ENCODE measurements at regions not wholly inside any gene's neighbourhood (a gene's known extent, or its start where the extent isn't known, plus 50 kb on each side); places are given as distances from the start of the nearest gene placed in this dataset.

- Histone ChIP-seq H3K9me2 (ENCODE audit: insufficient read depth) (no peaks in the 10 kb centered on the region), H3K79me2 (replicated peaks; ENCODE audit: insufficient read depth) (no peaks in the 10 kb centered on the region), H3K4me1 (ENCODE audit: insufficient read depth) (no peaks in the 10 kb centered on the region), H3K36me3 (ENCODE audit: insufficient read depth) (no peaks in the 10 kb centered on the region), H4K20me1 (replicated peaks; ENCODE audit: insufficient read depth) (no peaks in the 10 kb centered on the region), H2AFZ (no peak overlapping the region), H3K4me2 (no peak overlapping the region), H3K4me3 (no peak overlapping the region), H3F3A (replicated peaks; ENCODE audit: low read depth) (no peaks in the 10 kb centered on the region), H3K27me3 (ENCODE audit: insufficient read depth) (no peaks in the 10 kb centered on the region), H3K27ac (ENCODE audit: low read depth) (no peak overlapping the region)
- DNase-seq (ENCODE audit: low spot score) (peak; percentile 45), ATAC-seq (peak; percentile 83)
- Mint-ChIP-seq H3K4me1 (peaks cover 8% of the 10 kb centered on the region; the same call in 2 of the 3 replicates), H3K4me3 (no peak overlapping the region), H3K36me3 (ENCODE audit: low read depth) (no peaks in the 10 kb centered on the region), H3K27me3 (ENCODE audit: insufficient read depth, low read depth, poor library complexity) (no peaks in the 10 kb centered on the region), H3K27ac (no peak overlapping the region), H3K9me3 (no peaks in the 10 kb centered on the region)
- TF ChIP-seq CTCF (conservative IDR thresholded peaks at IDR 0.05; ENCODE audit: low read depth in 2 of 2), result peak; percentile 27 to 39; a peak in 3 of 4 replicates
- TF ChIP-seq ZNF462 (CRISPR knock-in tag; IDR thresholded peaks at IDR 0.05), result no peak
These were observed 75.4 kb downstream of the TENT5C start for GRCh38 chr1:117681093-117681900.

- H3K9me3 Mint-ChIP-seq, result no peaks in the 10 kb centered on the region
- H3K4me3 Mint-ChIP-seq, result no peak overlapping the region
- H3K9me2 ChIP-seq (ENCODE audit: insufficient read depth), result no peaks in the 10 kb centered on the region
- DNase-seq (ENCODE audit: low spot score) (no peak), ATAC-seq (no peak)
- H3K4me1 Mint-ChIP-seq, result peaks cover 2% of the 10 kb centered on the region
- H3K4me3 ChIP-seq, result no peak overlapping the region
- no peak overlapping the region for H3K27ac ChIP-seq (ENCODE audit: low read depth)
- H3F3A ChIP-seq (replicated peaks; ENCODE audit: low read depth), result no peaks in the 10 kb centered on the region
- no peaks in the 10 kb centered on the region for H3K27me3 ChIP-seq (ENCODE audit: insufficient read depth)
- no peaks in the 10 kb centered on the region for H4K20me1 ChIP-seq (replicated peaks; ENCODE audit: insufficient read depth)
- no peaks in the 10 kb centered on the region for H3K79me2 ChIP-seq (replicated peaks; ENCODE audit: insufficient read depth)
- H3K27ac Mint-ChIP-seq, result no peak overlapping the region
- no peaks in the 10 kb centered on the region for H3K27me3 Mint-ChIP-seq (ENCODE audit: insufficient read depth, low read depth, poor library complexity)
- H3K36me3 ChIP-seq (ENCODE audit: insufficient read depth), result no peaks in the 10 kb centered on the region
- H3K4me1 ChIP-seq (ENCODE audit: insufficient read depth), result no peaks in the 10 kb centered on the region
- no peaks in the 10 kb centered on the region for H3K36me3 Mint-ChIP-seq (ENCODE audit: low read depth)
- TF ChIP-seq NANOG (IDR thresholded peaks at IDR 0.05; ENCODE audit: borderline replicate concordance), result no peak
- TF ChIP-seq EZH2 (IDR thresholded peaks at IDR 0.05; ENCODE audit: low read depth, unreplicated experiment), result no peak
- H2AFZ ChIP-seq, result no peak overlapping the region
- no peak overlapping the region for H3K4me2 ChIP-seq
These were observed 76.0 kb downstream of the TENT5C start for GRCh38 chr1:117681901-117682250.

All from GM23338 (cell line).